Thyroid gland (tissue), 4 donors: ENCODE measurements at regions not wholly inside any gene's neighbourhood (a gene's known extent, or its start where the extent isn't known, plus 50 kb on each side); places are given as distances from the start of the nearest gene placed in this dataset.
A peak's percentile ranks its signal among the peaks of the same experiment; 100 is the strongest.

ENCODE experiments used
- DNase-seq, 2 donors: peaks; one replicate each; pipeline ENCODE4 v3.0.0-alpha.2; 2019
- H3K27ac ChIP-seq, 3 donors: fragments of 200-600 bp; sonication (generic); 1 replicate in 2 of 3; 2 replicates in 1 of 3; pipeline ENCODE4 v1.5.1; 2016 to 2019; ENCODE audit warnings: mild to moderate bottlenecking in 1 of 3, moderate library complexity in 1 of 3
- H3K27me3 ChIP-seq: fragments of 200-600 bp; sonication (generic); one replicate; pipeline ENCODE4 v1.5.1; 2019
- H3K36me3 ChIP-seq, 2 donors: fragments of 200-600 bp; sonication (generic); one replicate each; pipeline ENCODE4 v1.5.1; 2016 to 2019
- H3K4me1 ChIP-seq, 2 donors: fragments of 200-600 bp; sonication (generic); one replicate each; pipeline ENCODE4 v1.5.1; 2017 to 2019
- H3K4me3 ChIP-seq, 3 donors: fragments of 200-600 bp; sonication (generic); replicated peaks in 1 of 3; 1 replicate in 2 of 3; 2 replicates in 1 of 3; pipeline ENCODE4 v1.5.1; 2016; ENCODE audit warnings: mild to moderate bottlenecking in 1 of 3
- H3K9me3 ChIP-seq: fragments of 200-600 bp; sonication (generic); one replicate; pipeline ENCODE4 v1.5.1; 2017
- POLR2A ChIP-seq, 2 donors: fragments of 450-650 bp; IDR thresholded peaks; one replicate each; pipeline ENCODE4 v1.6.1; 2017; ENCODE audit warnings: antibody characterized with exemption in 2 of 2, mild to moderate bottlenecking in 2 of 2, moderate library complexity in 1 of 2
- WGBS, 2 donors: methylation state at CpG; one replicate each; pipeline ENCODE4 v1.1.5; 2017; 5-methylcytosine and 5-hydroxymethylcytosine counted together
- intact Hi-C: fragments of 100-400 bp; cut with DNase I; formaldehyde crosslinking; loops from one replicate; pipeline ENCODE4 v1.15.1; 2023
- TF ChIP-seq, protein P1 (sequence below), 6 experiments: fragments of 200-600 bp in 3 of 6; fragments of 450-650 bp in 3 of 6; sonication (generic) in 3 of 6; IDR thresholded peaks; one replicate each; pipeline ENCODE4 v1.5.1; 2016 to 2019; ENCODE audit warnings: antibody characterized with exemption in 6 of 6, mild to moderate bottlenecking in 2 of 6, inconsistent platforms in 1 of 6, moderate library complexity in 1 of 6

- Histone ChIP-seq H3K27ac (no peak overlapping the region), H3K4me3 (no peak overlapping the region), H3K27me3 (no peaks in the 10 kb centered on the region), H3K4me1 (no peaks in the 10 kb centered on the region), H3K36me3 (no peaks in the 10 kb centered on the region), H3K9me3 (no peaks in the 10 kb centered on the region)
- TF ChIP-seq, protein P1, sequence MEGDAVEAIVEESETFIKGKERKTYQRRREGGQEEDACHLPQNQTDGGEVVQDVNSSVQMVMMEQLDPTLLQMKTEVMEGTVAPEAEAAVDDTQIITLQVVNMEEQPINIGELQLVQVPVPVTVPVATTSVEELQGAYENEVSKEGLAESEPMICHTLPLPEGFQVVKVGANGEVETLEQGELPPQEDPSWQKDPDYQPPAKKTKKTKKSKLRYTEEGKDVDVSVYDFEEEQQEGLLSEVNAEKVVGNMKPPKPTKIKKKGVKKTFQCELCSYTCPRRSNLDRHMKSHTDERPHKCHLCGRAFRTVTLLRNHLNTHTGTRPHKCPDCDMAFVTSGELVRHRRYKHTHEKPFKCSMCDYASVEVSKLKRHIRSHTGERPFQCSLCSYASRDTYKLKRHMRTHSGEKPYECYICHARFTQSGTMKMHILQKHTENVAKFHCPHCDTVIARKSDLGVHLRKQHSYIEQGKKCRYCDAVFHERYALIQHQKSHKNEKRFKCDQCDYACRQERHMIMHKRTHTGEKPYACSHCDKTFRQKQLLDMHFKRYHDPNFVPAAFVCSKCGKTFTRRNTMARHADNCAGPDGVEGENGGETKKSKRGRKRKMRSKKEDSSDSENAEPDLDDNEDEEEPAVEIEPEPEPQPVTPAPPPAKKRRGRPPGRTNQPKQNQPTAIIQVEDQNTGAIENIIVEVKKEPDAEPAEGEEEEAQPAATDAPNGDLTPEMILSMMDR (IDR thresholded peaks at IDR 0.05), result no peak
- TF ChIP-seq POLR2A (IDR thresholded peaks at IDR 0.05), result no peak
- 79 to 86% methylated on average over 4 of the region's 4 CpGs for WGBS, 2 donors
- DNase-seq, result no peak
- intact Hi-C loops, result no loop called here
These were observed 426.6 kb downstream of the SPRY1 start for GRCh38 chr4:123823244-123823643.

DNA sequence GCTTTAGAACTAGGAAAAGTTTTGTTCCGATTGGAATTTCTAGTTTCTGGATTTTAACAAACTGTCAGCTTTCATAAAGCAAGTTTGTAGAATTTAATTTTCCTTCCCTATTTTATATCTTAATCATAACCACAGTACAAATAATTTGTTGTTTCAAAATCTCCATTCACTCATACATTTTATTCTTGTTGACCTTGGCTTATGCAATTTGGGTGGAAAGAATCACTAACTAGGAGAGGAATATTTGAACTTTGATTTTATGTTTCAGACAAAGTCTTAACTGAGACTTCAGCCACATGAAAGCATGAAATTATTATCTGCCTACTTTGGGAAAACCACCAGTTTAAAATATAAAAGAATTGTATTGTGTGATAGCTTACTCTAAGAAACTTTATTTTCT lies 427.9 kb downstream of the SPRY1 start:
- WGBS, 2 donors, result 88 to 92% methylated on average over 1 of the region's 1 CpG
- peak overlapping the region in 1 of 3 donors; percentile 17 for H3K27ac ChIP-seq

DNA sequence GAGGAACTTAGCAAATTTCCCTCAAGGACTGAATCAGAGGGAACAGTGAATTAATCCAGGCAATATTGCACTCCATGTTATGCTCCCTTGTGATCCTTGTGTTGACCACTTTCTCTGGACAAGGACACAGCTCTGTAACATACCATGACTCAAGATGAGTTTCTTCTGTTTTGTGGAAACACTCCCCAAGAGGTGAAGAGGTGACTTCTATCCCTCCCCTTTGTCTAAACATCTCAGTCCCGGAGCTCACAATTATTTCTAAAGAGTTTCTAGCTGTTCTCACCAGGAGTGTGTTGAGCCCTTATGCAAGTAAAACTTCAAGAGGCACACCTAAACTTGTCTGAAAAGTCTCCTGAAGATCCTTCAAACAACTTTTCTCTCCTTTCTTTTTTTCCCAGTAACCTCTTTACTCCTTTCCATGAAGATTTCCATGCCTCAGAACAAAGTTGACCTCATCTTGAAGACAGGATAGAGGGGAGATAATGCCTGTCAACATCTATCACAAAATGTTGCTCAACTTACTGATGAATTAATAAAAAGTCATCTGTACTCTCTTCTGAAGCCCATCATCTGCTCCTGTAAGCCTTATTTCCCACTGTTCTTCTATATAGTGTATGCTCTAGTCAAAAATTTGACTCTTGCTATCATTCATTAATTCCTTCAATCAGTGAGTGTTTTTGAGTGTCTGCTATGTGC lies 429.1 kb downstream of the SPRY1 start:
- Histone ChIP-seq H3K27ac (no peak overlapping the region), H3K9me3 (no peaks in the 10 kb centered on the region), H3K36me3 (no peaks in the 10 kb centered on the region), H3K4me3 (no peak overlapping the region), H3K4me1 (no peaks in the 10 kb centered on the region), H3K27me3 (no peaks in the 10 kb centered on the region)
- TF ChIP-seq, protein P1 (IDR thresholded peaks at IDR 0.05), result no peak
- TF ChIP-seq POLR2A (IDR thresholded peaks at IDR 0.05), result no peak
- intact Hi-C loops, result no loop called here
- no peak for DNase-seq
- 53 to 54% methylated on average over 1 of the region's 1 CpG for WGBS, 2 donors

More for the DNA sequence above, 427.9 kb downstream of the SPRY1 start:
- Histone ChIP-seq H3K4me3 (no peak overlapping the region), H3K4me1 (no peaks in the 10 kb centered on the region), H3K9me3 (no peaks in the 10 kb centered on the region), H3K27me3 (no peaks in the 10 kb centered on the region), H3K36me3 (no peaks in the 10 kb centered on the region)
- TF ChIP-seq, protein P1 (IDR thresholded peaks at IDR 0.05), result no peak
- TF ChIP-seq POLR2A (IDR thresholded peaks at IDR 0.05), result no peak
- no peak for DNase-seq
- intact Hi-C loops, result no loop called here

- Histone ChIP-seq H3K4me3 (no peak overlapping the region), H3K4me1 (peaks cover 0 to 5% of the 10 kb centered on the region in 2 donors), H3K27me3 (no peaks in the 10 kb centered on the region), H3K27ac (no peak overlapping the region), H3K36me3 (no peaks in the 10 kb centered on the region), H3K9me3 (no peaks in the 10 kb centered on the region)
- DNase-seq, result no peak
- 91 to 99% methylated on average over 2 of the region's 2 CpGs for WGBS, 2 donors
- TF ChIP-seq, protein P1 (IDR thresholded peaks at IDR 0.05), result no peak
- no peak for TF ChIP-seq POLR2A (IDR thresholded peaks at IDR 0.05)
- intact Hi-C loops, result no loop called here
These were observed 430.3 kb downstream of the SPRY1 start for GRCh38 chr4:123826896-123827295.

DNA sequence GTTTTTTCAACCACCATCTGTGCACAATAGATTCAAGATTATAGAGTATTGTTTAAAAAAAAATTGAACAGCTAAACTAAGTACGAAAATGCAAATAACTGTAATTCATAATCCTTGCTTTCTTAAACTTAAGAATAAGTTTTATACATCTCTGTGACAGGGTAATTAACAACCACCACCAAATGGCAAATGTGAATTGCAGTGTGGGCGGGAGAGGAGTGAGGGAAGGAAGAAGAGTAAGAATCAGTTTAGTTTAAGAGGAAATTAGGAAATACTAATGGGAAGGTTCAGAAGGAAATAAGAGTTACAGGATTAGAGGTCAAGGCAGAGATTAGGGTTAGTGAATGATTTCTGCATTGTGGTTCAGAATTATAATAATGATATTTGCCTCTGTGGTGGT lies 430.9 kb downstream of the SPRY1 start:
- Histone ChIP-seq H3K36me3 (no peaks in the 10 kb centered on the region), H3K4me3 (no peak overlapping the region), H3K27ac (no peak overlapping the region), H3K4me1 (peaks cover 0 to 5% of the 10 kb centered on the region in 2 donors), H3K27me3 (no peaks in the 10 kb centered on the region), H3K9me3 (no peaks in the 10 kb centered on the region)
- DNase-seq, result no peak
- intact Hi-C loops, result no loop called here
- TF ChIP-seq, protein P1 (IDR thresholded peaks at IDR 0.05), result no peak
- no peak for TF ChIP-seq POLR2A (IDR thresholded peaks at IDR 0.05)
- 93 to 94% methylated on average over 2 of the region's 2 CpGs for WGBS, 2 donors
